Mesenteric fat pad (tissue), 1 donor: ENCODE measurements at regions not wholly inside any gene's neighbourhood (a gene's known extent, or its start where the extent isn't known, plus 50 kb on each side); places are given as distances from the start of the nearest gene placed in this dataset.

Experiments used
- DNase-seq: peaks from one replicate; pipeline ENCODE4 v3.0.0-alpha.2; 2020; ENCODE audit warnings: low spot score
- donor health status: DM: yes; HTN: yes; CAD: no.

DNA sequence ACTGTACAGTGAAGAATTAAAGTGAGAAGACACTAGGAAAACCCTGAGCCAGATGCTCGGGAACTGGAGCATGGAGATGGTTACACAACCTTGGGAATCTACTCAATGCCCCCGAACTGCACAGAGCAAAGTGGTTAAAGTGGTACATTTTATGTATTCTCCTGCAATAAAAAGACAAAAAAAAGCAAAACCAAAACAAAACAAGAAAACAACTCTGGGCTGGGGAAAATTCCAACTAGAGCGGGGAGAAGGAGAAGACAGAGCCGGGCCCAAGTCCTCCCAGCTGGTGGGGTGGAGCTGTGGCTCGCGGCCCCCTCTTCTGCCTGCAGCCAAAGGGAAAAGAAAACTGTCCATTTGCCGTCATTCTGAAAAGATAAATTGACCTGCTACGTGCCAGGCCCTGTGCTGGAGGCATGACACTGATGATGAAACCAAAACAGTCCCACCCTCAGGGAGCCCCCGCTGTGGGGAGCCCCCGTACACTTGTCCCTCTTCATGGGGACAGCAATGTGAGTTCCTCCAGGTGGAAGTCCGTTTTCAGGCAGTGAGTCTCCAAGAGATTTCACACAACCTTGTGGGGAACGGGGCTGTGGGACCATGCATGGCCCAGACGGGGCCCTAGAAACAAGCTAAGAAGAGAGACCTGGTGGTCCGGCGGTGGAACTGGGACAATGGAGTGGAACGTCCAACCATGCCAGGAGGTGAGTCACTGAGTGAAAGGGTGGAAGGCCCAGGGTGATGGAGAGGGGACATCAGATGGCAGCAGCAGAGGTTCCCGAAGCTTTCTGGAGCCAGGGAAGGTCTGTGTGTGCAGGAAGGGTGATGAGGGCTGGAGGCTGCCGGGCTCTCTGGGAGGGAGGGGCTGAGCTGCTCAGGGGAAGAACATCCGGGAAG, 114.8 kb upstream of the COL5A1 start:
- DNase-seq = peak; percentile 84

DNA sequence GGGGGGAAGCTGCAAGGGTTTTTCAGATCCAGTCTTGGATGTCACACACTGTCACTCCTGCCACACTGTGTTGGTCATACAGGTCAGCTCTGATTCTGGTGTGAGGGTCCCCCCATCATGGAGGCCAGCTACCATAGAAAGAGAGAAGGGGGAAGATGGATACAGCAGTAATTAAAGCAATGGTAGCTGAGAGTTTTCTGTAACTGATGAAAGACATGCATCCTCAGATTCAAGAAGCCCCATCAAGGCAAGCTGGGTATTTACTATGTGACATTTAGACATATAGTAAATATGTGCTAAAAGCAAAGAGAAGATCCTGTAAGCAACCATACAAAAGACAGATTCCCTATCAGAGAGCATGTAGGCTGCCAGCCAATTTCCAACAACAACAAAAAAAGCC, 110.9 kb upstream of the COL5A1 start:
- DNase-seq = no peak

DNA sequence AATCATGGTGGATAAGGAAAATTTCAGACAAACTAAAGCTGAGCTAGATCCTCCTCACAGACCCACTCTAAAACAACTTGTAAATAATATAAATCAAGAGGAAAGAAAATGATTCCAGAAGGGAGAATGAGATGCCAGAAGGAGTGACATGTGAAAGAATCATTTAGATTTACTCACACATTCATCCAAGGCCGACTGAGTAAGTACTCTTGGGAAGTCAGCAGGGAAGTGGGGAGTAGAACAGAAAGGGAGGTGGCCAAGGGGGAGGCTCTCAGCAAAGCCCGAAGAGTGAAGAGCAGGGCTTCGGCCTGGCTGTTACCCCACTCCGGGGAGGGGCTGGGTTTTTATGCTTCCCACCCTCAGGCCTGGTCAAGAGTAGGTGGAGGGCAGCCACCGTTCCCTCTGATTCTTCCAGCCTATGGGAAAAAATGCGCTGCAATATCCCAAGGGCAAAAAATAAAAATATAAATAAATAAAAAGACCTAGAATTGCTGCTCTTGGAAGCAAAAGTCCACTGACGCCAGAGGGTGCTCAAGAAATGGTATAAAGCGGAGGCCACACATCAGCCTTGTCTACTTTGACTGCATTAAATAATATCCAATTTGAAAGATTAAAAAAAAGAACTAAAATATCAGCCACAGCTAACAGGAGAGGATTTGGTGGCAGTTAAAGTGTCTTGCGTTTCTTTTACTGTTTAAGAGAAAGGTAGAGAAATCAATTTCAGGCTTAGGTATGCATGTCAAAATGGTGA, 110.2 kb upstream of the COL5A1 start:
- DNase-seq = no peak

- peak; percentile 77 for DNase-seq
Observed at GRCh38 chr9:134532084-134532483, 109.5 kb upstream of the COL5A1 start.

GRCh38 chr9:134532661-134533060, 108.9 kb upstream of the COL5A1 start:
- peak; percentile 41 for DNase-seq

DNA sequence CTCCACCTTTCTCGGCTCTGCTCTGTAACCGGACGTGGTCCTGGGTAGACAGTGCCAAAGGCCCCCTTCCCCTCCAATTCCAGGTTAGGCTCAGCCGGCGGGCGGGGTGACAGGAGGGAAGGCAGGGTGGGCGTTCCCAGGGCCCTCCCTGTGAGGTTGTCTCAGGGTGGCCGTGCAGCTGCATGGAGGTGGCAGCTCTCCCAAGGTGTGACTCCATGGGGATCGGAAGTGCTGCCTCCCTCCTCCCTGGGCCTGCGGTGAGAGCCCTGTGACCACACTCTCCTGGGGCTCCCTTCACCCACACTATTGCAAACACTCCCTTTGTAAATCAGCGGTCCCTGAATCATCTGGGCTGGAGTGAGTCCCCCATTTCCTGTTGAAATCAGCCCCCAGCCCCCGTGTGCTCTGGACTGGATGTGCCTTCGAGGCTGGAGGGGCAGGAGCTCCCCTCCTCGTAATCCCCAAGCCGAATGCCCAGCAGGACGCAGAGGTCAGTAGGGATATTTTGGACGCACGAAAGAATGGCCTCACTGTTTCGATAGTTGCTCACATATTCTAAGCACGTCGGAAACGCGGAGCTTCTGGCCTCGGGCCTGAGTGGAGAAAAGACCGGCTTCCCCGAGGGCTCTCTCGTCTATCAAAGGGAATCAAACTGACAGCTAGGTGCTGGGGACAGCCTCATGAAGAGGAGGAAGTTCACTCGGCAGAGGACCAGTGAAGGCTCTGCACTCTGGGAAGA, 107.6 kb upstream of the COL5A1 start:
- no peak for DNase-seq

- DNase-seq = no peak
Observed at GRCh38 chr9:134534661-134535080, 106.9 kb upstream of the COL5A1 start.

DNA sequence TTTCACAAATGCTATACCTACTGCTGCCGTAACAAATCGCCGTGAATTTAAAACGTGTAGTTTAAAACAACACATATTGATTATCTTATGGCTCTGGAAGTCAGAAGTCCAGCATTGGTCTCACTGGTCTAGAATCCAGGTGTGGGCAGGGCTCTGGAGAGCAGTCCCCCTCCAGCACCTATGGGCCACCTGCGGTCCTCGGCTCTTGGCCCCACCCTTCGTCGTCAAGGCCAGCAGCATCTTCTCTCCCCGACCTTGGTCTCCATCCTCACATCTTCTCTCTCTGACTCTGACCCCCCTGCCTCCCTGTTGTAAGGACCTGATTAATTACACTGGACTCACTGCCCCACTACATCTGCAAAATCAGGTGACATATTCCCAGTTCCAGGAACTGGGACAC, 106.4 kb upstream of the COL5A1 start:
- DNase-seq = no peak

DNA sequence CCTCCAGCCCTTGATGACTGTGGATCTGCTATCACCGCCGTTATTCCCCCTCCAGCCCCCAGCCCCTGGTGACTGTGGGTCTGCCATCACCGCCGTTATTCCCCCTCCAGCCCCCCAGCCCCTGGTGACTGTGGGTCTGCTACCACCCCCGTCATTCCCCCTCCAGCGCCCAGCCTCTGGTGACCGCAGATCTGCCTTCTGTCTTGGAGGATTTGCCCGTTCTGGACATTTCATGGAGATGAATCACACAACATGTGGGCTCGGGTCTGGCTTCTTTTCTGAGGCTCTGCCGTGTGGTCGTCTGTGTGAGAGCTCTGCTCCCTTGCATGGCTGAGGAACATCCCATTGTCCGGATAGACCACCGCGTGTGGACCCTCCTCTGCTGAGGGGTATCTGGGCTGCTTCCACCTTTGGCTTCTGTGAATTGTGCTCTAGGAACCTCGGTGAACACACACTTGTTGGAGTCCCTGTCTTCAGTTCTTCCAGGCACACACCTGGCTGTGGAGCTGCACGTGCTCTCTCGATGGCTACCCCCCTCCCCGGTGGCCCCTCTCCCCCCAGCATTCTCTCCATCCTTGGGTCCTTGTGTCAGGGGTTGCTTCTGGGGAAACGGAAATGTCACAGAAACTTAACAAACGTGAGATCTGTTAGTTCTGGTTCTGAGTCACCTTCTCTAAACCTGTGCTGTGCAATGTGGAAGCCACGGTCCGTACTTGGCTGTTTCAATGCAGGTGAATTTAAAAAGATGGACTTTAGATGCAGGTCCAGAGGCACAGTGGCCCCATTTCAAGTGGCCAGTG, 105.3 kb upstream of the COL5A1 start:
- DNase-seq = no peak

DNA sequence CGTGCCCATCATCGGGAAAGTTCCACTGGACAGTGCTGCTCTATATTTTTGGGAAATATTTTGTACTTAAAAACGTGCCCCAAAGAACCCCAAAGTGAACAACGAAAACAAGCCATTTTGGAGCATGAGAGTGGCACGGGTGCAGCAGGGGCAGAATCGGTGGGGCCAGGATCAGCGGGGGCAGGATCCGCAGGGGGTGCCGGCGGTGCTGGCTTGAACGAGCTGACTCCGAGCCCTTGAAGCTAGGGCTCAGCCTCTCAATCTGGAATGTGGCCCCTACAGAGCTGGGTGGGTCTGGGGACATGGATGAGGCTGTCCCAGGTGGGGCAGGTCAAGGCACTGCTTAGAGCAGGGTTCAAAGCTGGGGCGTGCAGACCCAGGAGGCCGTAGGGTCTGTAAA, 104.7 kb upstream of the COL5A1 start:
- DNase-seq = no peak

GRCh38 chr9:134537951-134538641, 103.5 kb upstream of the COL5A1 start:
- DNase-seq = no peak

GRCh38 chr9:134538856-134539566, 102.6 kb upstream of the COL5A1 start:
- no peak for DNase-seq

DNA sequence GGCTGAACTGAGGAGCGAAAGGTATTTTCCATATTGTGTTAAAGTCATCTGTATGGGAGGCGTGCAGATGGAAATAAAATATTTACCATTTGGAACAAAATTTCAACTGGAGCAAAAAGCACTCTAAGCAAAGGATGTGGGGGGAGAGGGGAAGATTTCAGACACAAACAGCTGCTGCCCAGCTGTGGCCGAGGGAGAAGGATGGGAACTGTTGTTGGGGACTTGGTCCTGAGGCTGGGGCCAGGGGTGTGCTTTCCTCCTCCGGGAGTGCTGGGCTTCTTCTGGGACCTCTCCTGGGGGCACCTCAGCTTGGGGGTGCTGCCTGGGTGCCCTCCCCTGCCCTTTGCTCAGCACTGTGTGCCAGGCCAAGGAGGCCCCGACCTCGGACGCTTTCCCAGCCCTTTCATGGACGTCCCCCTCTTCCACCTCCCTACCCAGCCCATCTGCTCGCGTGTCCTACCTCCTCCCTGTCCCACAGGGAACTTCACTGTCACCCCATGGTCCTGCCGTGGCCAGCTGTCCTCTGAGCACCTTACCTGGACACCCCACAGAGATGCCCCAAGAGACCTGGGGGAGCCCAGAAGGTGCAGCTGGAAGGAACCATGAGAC, 101.9 kb upstream of the COL5A1 start:
- no peak for DNase-seq

- no peak for DNase-seq
Observed at GRCh38 chr9:134540276-134541096, 101.1 kb upstream of the COL5A1 start.

GRCh38 chr9:134541097-134541747, 100.4 kb upstream of the COL5A1 start:
- DNase-seq = no peak

GRCh38 chr9:134544388-134545214, 97.0 kb upstream of the COL5A1 start:
- DNase-seq = no peak

DNA sequence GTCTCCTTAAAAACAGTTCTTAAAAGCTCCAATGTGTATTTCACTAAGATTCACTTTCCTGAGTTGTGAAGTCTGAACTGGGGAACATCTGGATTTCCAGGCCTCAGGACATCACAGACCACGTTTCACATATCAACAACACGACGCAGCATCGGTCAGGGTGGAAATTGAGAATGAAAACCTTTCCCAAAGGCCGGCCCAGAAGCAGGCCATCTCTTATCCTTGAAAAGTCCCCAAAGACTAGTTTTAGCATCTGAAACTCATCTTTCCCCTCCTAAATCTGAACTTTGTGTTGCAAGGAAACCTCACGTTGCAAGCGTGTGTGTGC, 96.4 kb upstream of the COL5A1 start:
- no peak for DNase-seq
